ENCODE measurements at regions not wholly inside any gene's neighbourhood (a gene's known extent, or its start where the extent isn't known, plus 50 kb on each side); places are given as distances from the start of the nearest gene placed in this dataset.

DNA sequence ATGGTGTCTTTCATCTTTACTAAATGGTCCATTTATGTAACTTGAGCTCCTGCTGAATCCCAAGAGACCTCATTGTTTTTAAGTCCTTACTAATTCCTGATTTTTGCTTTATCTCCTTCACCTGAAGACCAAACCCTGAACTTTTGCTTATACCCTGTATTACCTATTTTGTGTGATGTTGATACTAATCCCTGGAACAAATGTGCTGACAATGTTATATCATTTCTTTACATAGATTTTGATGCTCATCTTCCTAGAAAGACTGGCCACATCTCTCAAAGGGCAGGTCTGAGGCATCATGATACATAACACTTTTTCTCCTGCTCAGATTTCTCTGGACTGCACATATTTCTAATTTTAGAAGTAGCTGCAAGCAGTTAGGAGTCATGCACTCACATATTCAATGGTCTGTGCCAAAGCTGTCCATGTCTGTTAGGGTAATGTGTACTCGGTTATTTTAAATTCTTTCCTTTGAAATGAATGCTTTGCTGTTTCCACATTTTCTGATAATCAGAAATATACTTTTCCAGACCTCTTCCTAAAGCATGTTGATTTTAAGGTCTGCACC is 427.9 kb upstream of the HNRNPA3 start:
- Histone ChIP-seq H3K36me3 (no peaks in the 10 kb centered on the region), H3K4me1 (no peaks in the 10 kb centered on the region), H3K4me3 (no peak overlapping the region), H3K9me3 (peaks cover 0 to 8% of the 10 kb centered on the region in 2 donors), H3K27me3 (no peaks in the 10 kb centered on the region), H3K27ac (no peak overlapping the region)
- intact Hi-C loops (cut with DNase I), result no loop called here
- ATAC-seq (no peak), DNase-seq (no peak)
- TF ChIP-seq, protein P1, sequence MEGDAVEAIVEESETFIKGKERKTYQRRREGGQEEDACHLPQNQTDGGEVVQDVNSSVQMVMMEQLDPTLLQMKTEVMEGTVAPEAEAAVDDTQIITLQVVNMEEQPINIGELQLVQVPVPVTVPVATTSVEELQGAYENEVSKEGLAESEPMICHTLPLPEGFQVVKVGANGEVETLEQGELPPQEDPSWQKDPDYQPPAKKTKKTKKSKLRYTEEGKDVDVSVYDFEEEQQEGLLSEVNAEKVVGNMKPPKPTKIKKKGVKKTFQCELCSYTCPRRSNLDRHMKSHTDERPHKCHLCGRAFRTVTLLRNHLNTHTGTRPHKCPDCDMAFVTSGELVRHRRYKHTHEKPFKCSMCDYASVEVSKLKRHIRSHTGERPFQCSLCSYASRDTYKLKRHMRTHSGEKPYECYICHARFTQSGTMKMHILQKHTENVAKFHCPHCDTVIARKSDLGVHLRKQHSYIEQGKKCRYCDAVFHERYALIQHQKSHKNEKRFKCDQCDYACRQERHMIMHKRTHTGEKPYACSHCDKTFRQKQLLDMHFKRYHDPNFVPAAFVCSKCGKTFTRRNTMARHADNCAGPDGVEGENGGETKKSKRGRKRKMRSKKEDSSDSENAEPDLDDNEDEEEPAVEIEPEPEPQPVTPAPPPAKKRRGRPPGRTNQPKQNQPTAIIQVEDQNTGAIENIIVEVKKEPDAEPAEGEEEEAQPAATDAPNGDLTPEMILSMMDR (IDR thresholded peaks at IDR 0.05), result no peak

DNA sequence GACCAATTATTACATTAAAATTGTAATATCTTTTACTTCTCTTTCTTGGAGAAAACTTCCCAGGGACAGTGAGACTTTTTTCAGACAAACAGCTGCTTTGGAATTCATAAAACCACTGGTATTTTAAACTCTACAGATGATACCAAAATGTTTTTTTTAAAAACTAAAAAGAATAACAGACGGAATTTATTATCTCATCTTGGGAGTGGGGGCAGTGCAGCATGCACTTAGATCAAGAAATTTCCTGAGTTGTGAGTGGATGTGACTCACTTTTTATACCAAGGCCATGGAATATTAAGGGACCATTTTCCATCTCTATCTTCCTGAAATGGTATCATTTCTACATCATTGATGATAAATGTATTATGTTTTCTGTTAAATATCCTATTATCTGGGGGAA is 422.8 kb upstream of the HNRNPA3 start:
- Histone ChIP-seq H3K4me3 (no peak overlapping the region), H3K27ac (no peak overlapping the region), H3K36me3 (no peaks in the 10 kb centered on the region), H3K9me3 (no peaks in the 10 kb centered on the region), H3K27me3 (no peaks in the 10 kb centered on the region), H3K4me1 (no peaks in the 10 kb centered on the region)
- TF ChIP-seq, protein P1 (IDR thresholded peaks at IDR 0.05), result no peak
- DNase-seq (no peak), ATAC-seq (peak; percentile 18)
- intact Hi-C loops (cut with DNase I), result no loop called here

DNA sequence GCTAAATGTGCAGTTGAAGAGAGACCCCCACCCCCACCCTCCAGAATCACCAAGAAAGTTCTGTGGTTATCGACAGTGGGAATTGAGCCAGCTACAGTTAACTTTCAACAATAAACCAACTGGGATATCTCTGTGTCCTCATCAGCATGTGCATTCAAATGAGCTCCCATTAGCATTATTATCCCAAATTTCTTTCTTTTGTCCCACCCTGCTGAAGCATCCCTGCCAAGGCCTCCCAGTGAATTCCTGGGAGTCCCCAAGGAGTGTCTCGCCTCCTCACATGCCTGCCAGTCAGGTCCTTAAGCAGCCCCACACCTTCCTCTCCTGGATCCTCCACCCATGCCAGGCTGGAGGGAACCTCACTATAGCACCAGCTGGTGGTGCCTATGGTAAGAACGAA is 422.1 kb upstream of the HNRNPA3 start:
- Histone ChIP-seq H3K27ac (no peak overlapping the region), H3K27me3 (no peaks in the 10 kb centered on the region), H3K9me3 (no peaks in the 10 kb centered on the region), H3K4me3 (no peak overlapping the region), H3K36me3 (no peaks in the 10 kb centered on the region), H3K4me1 (no peaks in the 10 kb centered on the region)
- DNase-seq (no peak), ATAC-seq (no peak)
- TF ChIP-seq, protein P1 (IDR thresholded peaks at IDR 0.05), result no peak
- intact Hi-C loops (cut with DNase I), result no loop called here

DNA sequence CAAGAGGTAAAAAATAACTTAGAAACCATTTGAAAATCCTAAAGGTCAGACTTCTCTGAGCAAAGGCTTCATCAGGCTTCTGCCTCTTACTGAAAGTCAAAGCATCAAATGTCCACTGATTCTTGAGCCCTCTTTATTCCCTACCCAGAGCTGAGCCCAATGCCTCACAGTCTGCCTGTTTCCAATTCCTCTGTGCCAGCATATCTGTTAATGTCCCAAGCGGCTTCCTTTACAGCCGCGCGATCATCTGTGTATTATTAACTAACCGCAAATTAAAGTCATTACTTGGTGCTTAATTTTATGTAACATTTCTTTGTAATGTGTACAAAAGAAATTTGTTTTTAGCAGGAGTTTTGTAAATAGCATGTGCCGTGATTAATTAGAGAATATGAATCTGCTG is 418.8 kb upstream of the HNRNPA3 start:
- Histone ChIP-seq H3K27ac (no peak overlapping the region), H3K4me1 (no peaks in the 10 kb centered on the region), H3K27me3 (no peaks in the 10 kb centered on the region), H3K36me3 (no peaks in the 10 kb centered on the region), H3K9me3 (no peaks in the 10 kb centered on the region), H3K4me3 (no peak overlapping the region)
- intact Hi-C loops (cut with DNase I), result no loop called here
- DNase-seq (no peak), ATAC-seq (no peak)
- TF ChIP-seq, protein P1 (IDR thresholded peaks at IDR 0.05), result no peak

DNA sequence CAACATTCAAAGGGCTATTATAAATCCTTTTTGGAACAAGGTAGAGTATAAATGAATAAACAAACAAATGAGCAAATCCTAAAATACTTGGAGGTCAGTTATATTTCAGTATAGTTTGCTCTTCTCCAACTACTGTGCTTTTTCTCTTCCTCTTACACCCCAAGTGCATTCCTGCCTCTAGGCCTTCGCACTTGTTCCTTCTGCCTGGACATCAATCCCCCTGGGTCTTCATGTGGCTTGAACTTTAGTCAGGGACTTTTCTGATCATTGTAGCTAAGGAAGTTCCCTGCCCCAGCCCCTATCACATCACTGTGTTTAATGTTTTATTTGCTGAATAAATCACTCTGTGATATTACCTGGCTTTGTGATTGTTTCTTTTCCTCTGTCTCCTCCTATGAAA is 418.2 kb upstream of the HNRNPA3 start:
- Histone ChIP-seq H3K4me1 (no peaks in the 10 kb centered on the region), H3K27me3 (no peaks in the 10 kb centered on the region), H3K9me3 (no peaks in the 10 kb centered on the region), H3K27ac (no peak overlapping the region), H3K36me3 (no peaks in the 10 kb centered on the region), H3K4me3 (no peak overlapping the region)
- TF ChIP-seq, protein P1 (IDR thresholded peaks at IDR 0.05), result no peak
- ATAC-seq, result no peak
- intact Hi-C loops (cut with DNase I), result no loop called here
- no peak for DNase-seq

Data from left lung (tissue), 4 donors.